Activated CD4-positive, alpha-beta T cell treated with anti-CD3 and anti-CD28 coated beads, Interleukin-2, amount 50 U/mL, for 1 hour (primary cell): ENCODE measurements at regions not wholly inside any gene's neighbourhood (a gene's known extent, or its start where the extent isn't known, plus 50 kb on each side); places are given as distances from the start of the nearest gene placed in this dataset.
"Not testable (repeated sequence)": the region's sequence is repeated elsewhere in the genome, so short reads cannot be mapped to it uniquely, and the experiment has no call there.

Source experiments
- DNase-seq: peaks from one replicate; pipeline ENCODE4 v3.0.0-alpha.2; 2020

GRCh38 chr1:47577303-47578025 lies 139.6 kb downstream of the FOXD2 start:
- no peak for DNase-seq

DNA sequence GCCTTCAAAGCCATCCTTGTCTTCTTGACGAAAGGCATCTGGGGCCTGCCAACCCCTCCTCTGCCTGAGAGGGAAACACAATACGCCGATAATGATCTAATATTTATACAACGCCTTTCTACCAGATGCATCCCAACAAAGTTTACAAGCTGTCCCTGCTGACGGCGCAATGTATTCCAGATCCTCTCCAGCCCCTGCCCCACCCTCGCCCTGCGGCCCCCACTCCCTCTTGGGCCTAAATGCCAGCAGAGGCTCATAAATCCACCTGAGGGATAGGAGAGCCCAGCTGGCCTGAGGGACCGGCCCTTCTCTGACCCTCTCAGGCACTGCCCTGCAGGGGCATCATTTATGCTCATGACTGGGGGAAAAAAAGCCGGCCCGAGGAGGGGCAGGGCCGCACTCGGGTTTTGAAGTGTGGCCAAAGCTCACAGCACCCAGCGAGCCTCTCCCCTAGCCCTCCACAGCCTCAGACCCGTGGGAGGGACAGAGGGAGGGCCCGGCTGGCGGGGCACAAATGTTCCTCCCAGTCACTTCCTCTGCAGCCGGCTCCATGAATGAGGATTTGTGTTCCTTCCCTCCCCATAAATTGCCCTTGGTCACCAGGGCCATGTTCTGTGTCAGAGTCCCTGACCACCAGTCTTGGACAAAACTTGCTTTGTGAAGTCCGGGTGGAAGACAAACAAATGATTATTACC lies 140.3 kb downstream of the FOXD2 start:
- no peak for DNase-seq

- DNase-seq, result no peak
Measured at GRCh38 chr1:47578721-47579419, 141.0 kb downstream of the FOXD2 start.

DNA sequence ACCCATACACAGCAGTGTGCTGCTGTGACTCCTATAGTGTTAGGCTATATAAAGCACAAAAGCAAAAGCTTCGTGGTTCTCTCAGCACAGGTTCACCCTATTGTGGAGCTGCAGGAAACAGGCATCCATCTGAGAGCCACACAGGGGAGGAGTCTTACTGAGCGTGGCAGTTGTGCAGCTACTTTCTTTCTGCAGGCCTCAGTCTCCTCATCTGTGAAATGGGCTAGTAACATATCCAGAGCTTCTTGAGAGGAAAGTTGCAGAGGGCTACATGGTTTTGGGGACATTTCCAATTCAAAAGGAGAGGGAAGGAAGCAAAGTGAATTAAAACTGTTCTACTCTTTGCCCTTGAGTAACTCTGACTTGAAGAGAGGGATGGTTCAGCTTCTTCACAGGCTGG lies 142.0 kb downstream of the FOXD2 start:
- no peak for DNase-seq

DNA sequence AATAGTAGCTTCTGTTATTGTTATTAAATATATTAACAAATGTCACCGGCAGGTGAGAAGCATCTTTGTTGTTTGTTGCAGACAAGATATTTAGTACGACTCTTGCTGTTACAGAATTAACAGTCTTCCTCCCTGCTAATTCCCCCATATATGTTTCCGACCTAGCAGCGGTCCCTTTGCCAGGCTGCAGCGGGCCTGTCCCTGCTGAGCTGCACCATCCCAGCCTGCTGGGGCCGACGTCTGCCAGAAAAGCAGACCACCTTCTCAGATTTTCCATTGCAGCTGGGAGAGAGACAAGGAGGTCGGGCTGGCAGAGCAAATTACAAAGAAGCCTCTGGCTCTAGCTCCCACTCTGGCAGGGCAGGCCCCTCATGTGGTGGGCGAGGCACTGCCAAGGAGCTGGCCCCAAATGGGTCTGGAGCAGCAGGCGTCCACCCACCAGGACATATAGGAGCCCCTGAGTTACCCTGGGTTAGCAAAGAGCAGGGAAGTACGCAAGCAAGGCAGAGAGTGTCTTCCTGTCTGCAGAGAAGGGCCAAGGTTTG lies 142.7 kb downstream of the FOXD2 start:
- DNase-seq, result no peak

- no peak for DNase-seq
Measured at GRCh38 chr1:47582891-47583608, 145.2 kb downstream of the FOXD2 start.

GRCh38 chr1:47584249-47584648 lies 146.4 kb downstream of the FOXD2 start:
- DNase-seq, result no peak

DNA sequence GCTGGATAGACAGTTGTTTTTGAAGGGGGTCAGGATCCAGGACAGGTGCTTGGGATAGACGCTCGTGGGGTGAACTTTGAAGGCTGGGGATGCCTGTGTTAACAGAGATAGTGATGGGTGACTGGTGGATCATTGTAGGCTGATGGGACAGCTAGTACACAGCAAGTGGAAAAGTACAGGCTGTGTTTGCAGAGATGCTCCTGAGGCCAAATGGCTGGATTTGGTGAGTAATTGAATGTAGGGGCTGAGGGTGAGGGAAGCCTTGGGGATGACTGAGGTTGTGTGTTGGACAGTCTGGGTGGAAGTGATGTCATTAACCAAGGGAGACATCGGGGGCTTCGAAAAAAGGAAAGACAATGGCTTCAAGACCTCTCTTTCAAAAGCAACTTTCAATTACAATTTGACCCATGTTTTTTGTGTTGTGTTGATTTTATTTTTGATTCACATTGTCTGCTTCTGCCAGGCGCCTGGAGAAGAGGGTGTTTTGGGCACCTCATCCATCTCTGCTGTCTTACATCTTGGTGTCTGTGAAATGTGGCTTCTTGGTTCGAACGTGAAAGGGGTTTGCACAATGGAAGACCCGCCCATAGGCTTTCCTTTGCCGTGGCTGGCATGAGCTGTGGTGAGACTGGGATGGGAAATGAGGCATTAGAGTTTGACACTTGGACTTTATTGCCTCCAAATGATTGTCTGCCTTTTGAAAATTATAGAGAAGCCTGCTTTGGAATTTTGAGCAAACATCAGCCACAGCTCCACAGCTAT lies 147.5 kb downstream of the FOXD2 start:
- DNase-seq, result no peak

DNA sequence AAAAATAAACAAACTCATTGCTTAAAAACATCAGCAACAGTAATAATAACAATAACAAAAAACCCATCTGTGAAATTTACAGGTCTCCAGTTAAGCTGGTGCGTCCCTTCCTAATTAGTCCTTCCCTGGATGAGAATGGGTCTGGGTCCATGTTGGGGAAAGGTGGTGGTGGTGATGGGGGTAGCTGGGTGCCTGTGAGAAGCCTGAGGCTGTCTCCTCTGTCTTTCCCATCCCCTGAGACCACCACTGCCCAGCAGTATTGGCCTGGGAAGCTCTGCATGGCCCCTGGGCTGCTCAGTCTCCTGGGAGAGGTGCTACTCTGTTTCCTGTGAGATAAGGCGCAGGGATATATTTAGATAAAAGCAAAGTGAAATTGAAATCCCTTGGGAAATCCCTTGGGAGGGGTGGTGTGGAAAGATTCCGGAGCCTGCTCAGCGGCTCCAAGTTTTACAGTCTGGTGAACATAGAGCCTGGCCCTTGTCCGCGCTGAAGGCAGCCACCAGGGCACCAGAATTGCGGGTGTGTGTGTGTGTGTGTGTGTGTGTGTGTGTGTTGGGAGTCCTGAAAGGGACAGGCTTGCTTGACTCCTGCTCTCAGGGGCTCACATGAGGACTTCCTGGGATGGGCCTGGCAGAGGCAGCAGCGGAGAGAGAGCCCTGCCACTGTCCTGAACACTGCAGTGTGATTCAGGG lies 150.2 kb downstream of the FOXD2 start:
- no peak for DNase-seq

- no peak for DNase-seq
Measured at GRCh38 chr1:47590523-47591225, 152.8 kb downstream of the FOXD2 start.

- DNase-seq, result no peak
Measured at GRCh38 chr1:47591801-47592200, 154.0 kb downstream of the FOXD2 start.

DNA sequence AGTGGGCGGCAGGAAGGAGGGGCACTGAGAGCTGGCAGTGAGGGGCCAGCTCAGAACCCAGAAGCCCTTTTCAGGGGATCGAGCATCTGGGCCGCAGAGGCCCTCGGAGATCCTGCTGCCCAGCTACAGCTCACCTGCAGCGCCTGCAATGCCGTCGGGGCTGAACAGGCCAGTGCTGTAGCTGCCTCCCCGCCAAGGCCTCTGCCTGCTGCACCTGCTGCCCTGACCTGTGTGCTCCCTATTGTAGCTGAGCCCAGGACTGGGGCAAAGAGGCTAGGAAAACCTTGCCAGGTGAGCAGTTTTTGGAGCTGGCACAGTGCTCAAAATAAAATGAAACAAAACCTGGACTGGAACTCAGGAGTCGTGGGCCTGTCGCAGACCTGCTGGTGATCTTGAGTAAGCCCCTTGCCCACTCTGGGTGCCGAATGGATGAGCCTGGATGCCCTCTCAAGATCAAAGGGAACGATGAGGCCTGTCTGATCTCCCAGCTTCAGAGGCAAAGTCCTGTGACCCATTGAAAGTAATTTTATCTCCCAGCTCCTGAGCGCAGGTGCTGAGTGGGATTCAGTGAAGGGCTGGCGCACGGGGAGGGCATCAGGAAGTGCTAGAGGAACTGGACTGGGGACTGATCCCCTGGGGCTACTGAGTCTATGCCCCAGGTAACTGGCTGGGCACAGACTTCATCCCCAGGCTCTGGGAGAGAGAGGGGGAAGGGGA lies 154.6 kb downstream of the FOXD2 start:
- DNase-seq, result no peak

DNA sequence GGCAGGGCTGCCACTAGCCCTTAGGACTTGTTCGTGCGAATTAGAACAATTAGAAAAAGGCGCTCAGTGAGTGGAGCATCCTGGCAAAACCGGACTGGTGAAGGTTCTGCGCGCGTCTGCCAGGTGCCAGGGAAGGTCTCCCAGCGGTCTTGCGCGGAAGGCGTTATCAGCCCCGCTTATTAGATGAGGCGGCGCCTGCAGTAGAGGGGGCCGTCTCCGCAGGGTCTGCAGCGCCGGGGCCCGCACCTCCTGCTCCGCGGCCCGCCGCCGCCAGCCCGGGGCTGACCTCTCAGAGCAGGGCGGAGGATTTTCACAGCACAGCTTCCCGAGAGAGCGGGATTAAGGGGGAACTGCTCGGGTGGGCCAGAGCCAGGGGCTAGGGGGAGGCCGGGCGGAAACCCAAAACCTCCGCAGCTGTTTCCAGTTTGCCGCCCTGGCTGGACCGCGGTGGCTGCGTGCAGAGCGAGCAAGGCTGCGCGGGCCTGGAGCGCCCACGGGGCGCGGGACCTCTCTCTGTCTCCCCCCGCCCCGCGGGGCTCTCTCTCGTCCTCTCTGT lies 155.2 kb downstream of the FOXD2 start:
- DNase-seq, result no peak

- no peak for DNase-seq
Measured at GRCh38 chr1:47593598-47594285, 155.9 kb downstream of the FOXD2 start.

GRCh38 chr1:47594627-47595026 lies 156.8 kb downstream of the FOXD2 start:
- no peak for DNase-seq

- DNase-seq, result no peak
Measured at GRCh38 chr1:47596328-47596727, 158.5 kb downstream of the FOXD2 start.

DNA sequence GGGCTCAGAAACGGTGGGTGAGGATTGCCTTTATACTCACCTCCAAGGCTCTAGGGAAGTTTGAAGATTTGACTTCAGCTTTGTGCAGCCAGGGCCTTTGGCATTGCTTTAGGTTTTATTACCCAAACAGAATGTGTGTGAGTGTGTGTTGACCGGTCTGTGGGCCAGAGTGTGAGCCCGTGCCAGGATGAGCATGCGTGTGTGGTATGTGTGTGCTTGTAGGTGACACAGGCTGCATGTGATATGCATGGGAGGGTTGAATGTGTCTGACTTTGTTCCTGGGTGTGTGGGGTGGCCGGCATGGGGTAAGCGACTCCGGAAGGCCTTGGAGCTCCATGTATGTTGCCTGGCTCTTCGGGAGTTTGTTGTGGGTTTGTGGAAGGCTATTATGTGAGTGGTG lies 160.5 kb downstream of the FOXD2 start:
- no peak for DNase-seq

DNA sequence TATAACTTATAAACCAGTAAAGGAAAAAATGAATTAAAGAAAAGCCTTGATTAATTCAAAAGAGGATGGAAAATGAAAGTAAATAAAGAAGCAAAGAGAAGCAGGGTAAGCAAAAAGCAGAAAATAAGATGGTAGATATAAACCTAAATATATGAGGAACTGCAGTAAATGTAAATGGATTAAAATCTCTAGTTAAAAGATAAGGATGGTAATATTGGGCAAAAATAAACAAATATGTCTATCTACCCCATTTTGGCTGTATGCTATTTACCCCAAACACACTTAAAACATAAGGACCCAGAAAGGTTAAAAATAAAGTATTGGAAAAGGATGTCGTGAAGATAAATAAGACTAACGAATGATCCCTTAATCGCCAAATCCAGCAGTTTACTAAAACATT lies 161.9 kb downstream of the FOXD2 start:
- DNase-seq, result no peak

DNA sequence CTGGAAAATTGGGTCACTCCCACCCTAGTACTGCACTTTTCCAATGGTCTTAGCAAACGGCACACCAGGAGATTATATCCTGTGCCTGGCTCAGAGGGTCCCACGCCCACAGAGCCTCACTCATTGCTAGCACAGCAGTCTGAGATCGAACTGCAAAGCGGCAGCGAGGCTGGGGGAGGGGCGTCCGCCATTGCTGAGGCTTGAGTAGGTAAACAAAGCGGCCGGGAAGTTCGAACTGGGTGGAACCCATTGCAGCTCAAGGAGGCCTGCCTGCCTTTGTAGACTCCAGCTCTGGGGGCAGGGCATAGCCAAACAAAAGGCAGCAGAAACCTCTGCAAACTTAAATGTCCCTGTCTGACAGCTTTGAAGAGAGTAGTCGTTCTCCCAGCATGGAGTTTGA lies 164.6 kb downstream of the FOXD2 start:
- not testable (repeated sequence) for DNase-seq
